ENCODE measurements at regions not wholly inside any gene's neighbourhood (a gene's known extent, or its start where the extent isn't known, plus 50 kb on each side); places are given as distances from the start of the nearest gene placed in this dataset.

DNA sequence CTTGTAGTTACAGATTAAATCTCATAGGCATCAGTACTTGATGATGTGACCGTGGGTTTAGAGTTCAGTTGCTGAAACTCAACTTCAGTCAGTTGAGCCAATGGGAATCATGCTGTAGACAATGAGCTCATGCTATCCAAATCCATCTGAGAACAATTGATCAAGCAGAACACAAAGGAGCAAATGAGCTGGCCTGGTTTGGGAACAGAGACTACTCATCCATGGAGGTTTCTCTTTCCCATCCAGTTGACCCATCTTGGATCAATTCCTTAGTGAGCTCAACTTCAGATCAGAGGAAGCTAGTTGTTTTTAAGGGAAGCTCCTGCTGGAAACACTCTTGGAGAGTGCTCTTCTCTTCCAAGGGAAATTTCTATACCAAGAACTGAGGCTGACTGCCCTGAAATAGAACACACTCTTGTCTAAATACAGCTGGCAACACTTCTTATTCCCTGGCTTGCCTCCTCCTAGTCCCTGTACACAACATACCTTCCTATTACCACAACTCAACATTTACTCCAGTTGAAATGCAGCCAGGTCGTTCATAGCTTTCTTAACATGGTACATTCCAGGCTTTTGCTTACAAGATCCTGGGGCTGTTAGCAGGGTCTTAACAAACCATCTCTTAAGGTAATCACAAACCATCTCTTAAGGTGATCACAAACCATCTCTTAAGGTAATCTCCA, 203.9 kb upstream of the PRDM1 start:
- no peak for FAIRE-seq
- BruUV-seq (replicated peaks): no TSS peak
- CTCF ChIA-PET: interaction anchor here (1.1 to 1.5 kb wide), 2 partner anchors 18 to 37 kb away, joined by 3 read pairs; no protein-coding TSS in a partner anchor
- no peaks in the 10 kb centered on the region for H3K36me3 ChIP-seq (ENCODE audit: control insufficient read depth in 2 of 2, extremely low read depth in 1 of 2, insufficient read depth in 2 of 2, low read length in 2 of 2)
- H3K27me3 ChIP-seq (ENCODE audit: control insufficient read depth in 2 of 2, insufficient read depth in 2 of 2, low read length in 2 of 2): no peaks in the 10 kb centered on the region
- H3K9me1 ChIP-seq (replicated peaks; ENCODE audit: control insufficient read depth, extremely low read depth, insufficient read depth, low read length): no peaks in the 10 kb centered on the region
- no peak for DNase-seq (ENCODE audit: low read depth, low spot score)
- H3K9ac ChIP-seq (replicated peaks; ENCODE audit: extremely low read depth, insufficient read depth, low read length): no peak overlapping the region
- H3K4me3 ChIP-seq (replicated peaks in 1 of 3; ENCODE audit: insufficient read depth in 1 of 3, low read depth in 1 of 3, low read length in 3 of 3): no peak overlapping the region
- POLR2A ChIA-PET: no interaction called here
- no peaks in the 10 kb centered on the region for H3K9me3 ChIP-seq (replicated peaks; ENCODE audit: control insufficient read depth, insufficient read depth, low read length)
- no peak overlapping the region for H3K27ac ChIP-seq (ENCODE audit: insufficient read depth, low read depth, low read length)
- TF ChIP-seq FOS (IDR thresholded peaks at IDR 0.05; ENCODE audit: borderline replicate concordance, insufficient read depth, low read length) (no peak), JUN (IDR thresholded peaks at IDR 0.05; ENCODE audit: borderline replicate concordance, insufficient read depth, insufficient read length, low read depth) (no peak), POLR2A (IDR thresholded peaks at IDR 0.05; ENCODE audit: low read depth, low read length) (no peak), POLR2AphosphoS5 (IDR thresholded peaks at IDR 0.05; ENCODE audit: insufficient read depth, low read depth, low read length) (no peak), EZH2 (IDR thresholded peaks at IDR 0.05; ENCODE audit: borderline replicate concordance, low read depth, low read length, severe bottlenecking) (no peak)
- TF ChIP-seq, protein P1, sequence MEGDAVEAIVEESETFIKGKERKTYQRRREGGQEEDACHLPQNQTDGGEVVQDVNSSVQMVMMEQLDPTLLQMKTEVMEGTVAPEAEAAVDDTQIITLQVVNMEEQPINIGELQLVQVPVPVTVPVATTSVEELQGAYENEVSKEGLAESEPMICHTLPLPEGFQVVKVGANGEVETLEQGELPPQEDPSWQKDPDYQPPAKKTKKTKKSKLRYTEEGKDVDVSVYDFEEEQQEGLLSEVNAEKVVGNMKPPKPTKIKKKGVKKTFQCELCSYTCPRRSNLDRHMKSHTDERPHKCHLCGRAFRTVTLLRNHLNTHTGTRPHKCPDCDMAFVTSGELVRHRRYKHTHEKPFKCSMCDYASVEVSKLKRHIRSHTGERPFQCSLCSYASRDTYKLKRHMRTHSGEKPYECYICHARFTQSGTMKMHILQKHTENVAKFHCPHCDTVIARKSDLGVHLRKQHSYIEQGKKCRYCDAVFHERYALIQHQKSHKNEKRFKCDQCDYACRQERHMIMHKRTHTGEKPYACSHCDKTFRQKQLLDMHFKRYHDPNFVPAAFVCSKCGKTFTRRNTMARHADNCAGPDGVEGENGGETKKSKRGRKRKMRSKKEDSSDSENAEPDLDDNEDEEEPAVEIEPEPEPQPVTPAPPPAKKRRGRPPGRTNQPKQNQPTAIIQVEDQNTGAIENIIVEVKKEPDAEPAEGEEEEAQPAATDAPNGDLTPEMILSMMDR (IDR thresholded peaks at IDR 0.05; ENCODE audit: extremely low read depth in 1 of 2, insufficient read depth in 1 of 2, low read depth in 1 of 2, low read length in 2 of 2): no peak
- TF ChIP-seq, protein P2, sequence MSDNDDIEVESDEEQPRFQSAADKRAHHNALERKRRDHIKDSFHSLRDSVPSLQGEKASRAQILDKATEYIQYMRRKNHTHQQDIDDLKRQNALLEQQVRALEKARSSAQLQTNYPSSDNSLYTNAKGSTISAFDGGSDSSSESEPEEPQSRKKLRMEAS (IDR thresholded peaks at IDR 0.05; ENCODE audit: insufficient read depth, insufficient read length): no peak
- no peak overlapping the region for H3K4me2 ChIP-seq (ENCODE audit: insufficient read depth, low read length)
- H4K20me1 ChIP-seq (replicated peaks; ENCODE audit: control insufficient read depth, extremely low read depth, insufficient read depth, low read length): no peaks in the 10 kb centered on the region
- intact Hi-C loops (cut with micrococcal nuclease): no loop called here
- dilution Hi-C loops (cut with MboI; ENCODE audit: extremely low pct_ligation_motif_present, low sequenced_read_pairs): no loop called here
- no peaks in the 10 kb centered on the region for H3K4me1 ChIP-seq (ENCODE audit: control insufficient read depth, extremely low read depth, insufficient read depth, low read length)
- H2AFZ ChIP-seq (ENCODE audit: low read depth, low read length): no peak overlapping the region
- no peaks in the 10 kb centered on the region for H3K79me2 ChIP-seq (ENCODE audit: control insufficient read depth, insufficient read depth, low read length)
